ENCODE measurements at regions not wholly inside any gene's neighbourhood (a gene's known extent, or its start where the extent isn't known, plus 50 kb on each side); places are given as distances from the start of the nearest gene placed in this dataset.
"Not testable (repeated sequence)": the region's sequence is repeated elsewhere in the genome, so short reads cannot be mapped to it uniquely, and the experiment has no call there.

DNA sequence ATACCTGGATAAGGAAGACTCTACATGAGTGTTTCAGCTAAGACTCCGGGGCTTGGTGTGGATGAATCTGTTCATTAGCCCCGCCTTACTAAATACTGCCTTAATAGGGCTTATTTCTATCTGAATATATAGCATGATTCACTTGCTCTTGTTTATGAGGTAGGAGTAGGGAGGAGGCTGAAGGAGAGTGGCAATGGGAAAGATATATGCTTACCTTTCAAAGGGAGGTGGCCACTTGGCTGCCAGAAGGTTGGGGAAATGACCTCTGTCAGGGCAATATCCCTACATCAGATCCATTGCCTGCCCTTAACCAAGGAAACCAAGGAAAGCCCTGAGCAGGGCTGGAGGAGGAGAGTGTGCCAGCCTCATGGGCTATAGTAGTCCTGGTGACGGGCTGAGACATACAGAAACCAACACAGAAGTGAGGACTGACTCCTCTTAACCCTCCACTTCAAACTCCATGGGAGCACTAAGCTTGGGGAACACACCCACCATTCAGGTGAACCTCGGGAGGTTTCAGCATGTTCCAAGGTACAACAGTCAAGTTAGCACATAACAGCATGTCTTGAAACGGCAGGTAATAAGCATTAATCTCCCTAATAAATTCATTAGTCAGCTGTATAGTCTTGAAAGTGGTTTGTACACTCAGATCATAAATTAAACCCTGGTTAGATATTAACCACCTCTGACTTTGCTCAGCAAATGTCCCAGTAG, 80.1 kb downstream of the EOMES start:
- POLR2A ChIA-PET, result interaction anchor here (2.0 kb wide), 1 partner anchor 158 kb away, joined by 4 read pairs; the partner anchor contains the start of gene SLC4A7
- no peak overlapping the region for H3K27ac Mint-ChIP-seq

DNA sequence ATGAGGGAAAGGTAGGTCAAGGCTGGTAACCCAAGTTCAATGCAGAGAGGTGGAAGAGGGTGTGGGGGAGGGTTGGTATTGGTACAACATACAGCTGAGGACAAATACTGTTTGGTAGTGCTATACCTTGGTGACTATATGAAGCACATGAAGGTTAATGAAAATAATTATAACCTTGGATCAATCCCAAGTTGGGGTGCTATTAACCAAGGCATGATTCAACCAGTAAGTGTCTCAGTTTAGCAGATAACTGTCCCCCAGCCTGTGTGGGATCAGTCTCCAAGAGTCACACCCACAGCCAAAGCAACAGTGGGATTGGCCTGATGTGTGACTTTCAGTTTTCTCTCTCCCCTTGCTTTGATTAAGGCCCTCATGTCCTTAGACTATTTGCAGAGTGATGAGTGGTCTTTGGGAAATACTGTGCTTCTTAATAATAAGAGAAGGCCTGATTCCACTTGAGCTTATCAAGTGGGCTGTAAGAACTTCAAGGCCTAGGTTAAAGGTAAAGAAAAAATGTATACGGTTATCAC, 80.8 kb downstream of the EOMES start:
- Mint-ChIP-seq H3K9me3 (peaks cover 0 to 1% (median 0%) of the 10 kb centered on the region in 9 donors), H3K27ac (peak overlapping the region in 1 of 10 donors; percentile 43), H3K4me3 (no peak overlapping the region), H3K4me1 (peaks cover 5 to 17% (median 13%) of the 10 kb centered on the region in 4 donors), H3K36me3 (no peaks in the 10 kb centered on the region), H3K27me3 (peaks cover 0 to 2% (median 0%) of the 10 kb centered on the region in 5 donors)
- DNase-seq, result no peak
- POLR2A ChIA-PET, result interaction anchor here (2.0 kb wide), 1 partner anchor 157 kb away, joined by 4 read pairs; the partner anchor contains the start of gene SLC4A7
- no peak for ATAC-seq

More for the DNA sequence above, 80.1 kb downstream of the EOMES start:
- ATAC-seq, result no peak
- Mint-ChIP-seq H3K36me3 (no peaks in the 10 kb centered on the region), H3K4me3 (no peak overlapping the region), H3K27me3 (peaks cover 0 to 9% (median 0%) of the 10 kb centered on the region in 5 donors), H3K4me1 (peaks cover 5 to 17% (median 13%) of the 10 kb centered on the region in 4 donors), H3K9me3 (peaks cover 0 to 1% (median 0%) of the 10 kb centered on the region in 9 donors)
- no peak for DNase-seq

- Mint-ChIP-seq H3K27ac (peak overlapping the region; percentile 25 to 97 (median 91)), H3K36me3 (no peaks in the 10 kb centered on the region), H3K9me3 (peaks cover 0 to 1% (median 0%) of the 10 kb centered on the region in 9 donors), H3K27me3 (no peaks in the 10 kb centered on the region), H3K4me3 (peak overlapping the region; percentile 6 to 74 (median 63)), H3K4me1 (peaks cover 5 to 17% (median 14%) of the 10 kb centered on the region in 4 donors)
- ATAC-seq (peak; percentile 98 to 99), DNase-seq (peak in 5 of 10 donors; percentile 18 to 61 (median 43))
- POLR2A ChIA-PET, result interaction anchor here (1.3 kb wide), 1 partner anchor 155 kb away, joined by 5 read pairs; the partner anchor contains the start of gene SLC4A7
Measured at GRCh38 chr3:27639271-27639670, 82.9 kb downstream of the EOMES start.

DNA sequence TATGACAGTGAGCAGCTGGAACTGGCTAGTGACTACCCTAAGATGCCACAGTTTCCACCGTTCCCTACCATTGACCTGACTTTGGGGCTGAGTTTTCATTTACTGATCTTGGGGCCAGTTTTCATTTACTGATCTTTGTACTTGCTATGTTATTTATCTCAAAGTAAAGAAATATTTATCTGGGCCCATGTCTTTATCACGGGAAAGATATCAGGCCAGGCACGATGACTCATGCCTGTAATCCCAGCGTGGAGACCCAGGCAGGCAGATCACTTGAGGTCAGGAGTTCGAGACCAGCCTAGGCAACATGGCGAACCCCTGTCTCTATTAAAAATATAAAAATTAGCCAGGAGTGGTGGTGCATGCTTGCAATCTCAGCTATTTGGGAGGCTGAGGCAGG, 83.5 kb downstream of the EOMES start:
- H3K4me1 Mint-ChIP-seq, result peaks cover 5 to 20% (median 17%) of the 10 kb centered on the region in 4 donors
- H3K27me3 Mint-ChIP-seq, result no peaks in the 10 kb centered on the region
- no peaks in the 10 kb centered on the region for H3K36me3 Mint-ChIP-seq
- H3K9me3 Mint-ChIP-seq, result peaks cover 0 to 1% (median 0%) of the 10 kb centered on the region in 9 donors
- POLR2A ChIA-PET, result no interaction called here
- peak overlapping the region in 4 of 10 donors; percentile 60 to 93 (median 90) for H3K27ac Mint-ChIP-seq
- no peak for DNase-seq
- H3K4me3 Mint-ChIP-seq, result peak overlapping the region in 3 of 10 donors; percentile 22 to 53 (median 33)
- ATAC-seq, result no peak

- POLR2A ChIA-PET, result interaction anchor here (1.0 kb wide), 1 partner anchor 11 kb away, joined by 3 read pairs; no protein-coding TSS in a partner anchor
- Mint-ChIP-seq H3K4me1 (peaks cover 11 to 28% (median 25%) of the 10 kb centered on the region in 4 donors), H3K36me3 (no peaks in the 10 kb centered on the region), H3K9me3 (peaks cover 0 to 1% (median 0%) of the 10 kb centered on the region in 9 donors), H3K4me3 (no peak overlapping the region), H3K27ac (peak overlapping the region in 2 of 10 donors; percentile 37 to 93), H3K27me3 (no peaks in the 10 kb centered on the region)
- no peak for DNase-seq
- ATAC-seq, result no peak
Measured at GRCh38 chr3:27637346-27637995, 84.7 kb downstream of the EOMES start.

DNA sequence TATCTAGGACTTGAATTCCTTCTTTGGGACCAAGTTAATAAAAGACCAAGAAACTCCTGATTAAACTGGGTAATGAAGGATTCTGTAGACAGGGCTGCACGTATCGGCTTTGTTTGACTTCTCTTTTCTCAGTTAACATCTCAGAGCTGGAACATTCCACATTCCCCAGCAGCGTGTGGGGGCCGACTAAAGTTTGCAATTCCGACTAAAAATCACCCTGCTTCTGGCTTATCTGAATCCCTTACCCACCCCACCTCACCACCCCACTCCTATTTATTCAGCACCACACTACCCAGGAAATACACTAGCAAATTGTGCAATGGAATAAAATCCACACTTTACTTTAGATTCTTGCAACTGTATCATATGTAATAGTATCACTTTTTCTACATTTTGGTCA, 87.1 kb downstream of the EOMES start:
- H3K27me3 Mint-ChIP-seq, DNase-seq, H3K4me3 Mint-ChIP-seq, ATAC-seq, POLR2A ChIA-PET, H3K36me3 Mint-ChIP-seq, H3K9me3 Mint-ChIP-seq: not testable (repeated sequence)
- Mint-ChIP-seq H3K27ac (peak overlapping the region in 1 of 10 donors; percentile 10), H3K4me1 (peaks cover 14 to 32% (median 23%) of the 10 kb centered on the region in 4 donors)

DNA sequence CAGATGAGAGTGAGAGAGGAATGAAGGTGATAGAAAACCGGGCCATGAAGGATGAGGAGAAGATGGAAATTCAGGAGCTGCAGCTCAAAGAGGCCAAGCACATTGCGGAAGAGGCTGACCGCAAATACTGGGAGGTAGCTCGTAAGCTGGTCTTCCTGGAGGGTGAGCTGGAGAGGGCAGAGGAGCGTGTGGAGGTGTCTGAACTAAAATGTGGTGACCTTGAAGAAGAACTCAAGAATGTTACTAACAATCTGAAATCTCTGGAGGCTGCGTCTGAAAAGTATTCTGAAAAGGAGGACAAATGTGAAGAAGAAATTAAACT, 88.9 kb downstream of the EOMES start:
- POLR2A ChIA-PET, result interaction anchor here (0.7 to 1.1 kb wide), 2 partner anchors 149 to 716 kb away, joined by 3 read pairs; partner anchors contain the start of genes AZI2, SLC4A7 and ZCWPW2
- H3K27me3 Mint-ChIP-seq, result no peaks in the 10 kb centered on the region
- no peaks in the 10 kb centered on the region for H3K36me3 Mint-ChIP-seq
- H3K9me3 Mint-ChIP-seq, result no peaks in the 10 kb centered on the region
- H3K27ac Mint-ChIP-seq, result peak overlapping the region; percentile 90 to 98 (median 94)
- ATAC-seq (peak; percentile 49 to 56), DNase-seq (peak in 1 of 10 donors; percentile 13)
- peak overlapping the region; percentile 89 to 98 (median 96) for H3K4me3 Mint-ChIP-seq
- H3K4me1 Mint-ChIP-seq, result peaks cover 9 to 33% (median 17%) of the 10 kb centered on the region in 4 donors

- DNase-seq (peak in 9 of 10 donors; percentile 1 to 56 (median 37)), ATAC-seq (peak; percentile 85 to 91)
- Mint-ChIP-seq H3K27ac (peak overlapping the region; percentile 91 to 98 (median 94)), H3K4me3 (peak overlapping the region; percentile 89 to 98 (median 96)), H3K9me3 (no peaks in the 10 kb centered on the region), H3K27me3 (no peaks in the 10 kb centered on the region), H3K4me1 (peaks cover 10 to 36% (median 21%) of the 10 kb centered on the region in 4 donors), H3K36me3 (no peaks in the 10 kb centered on the region)
- POLR2A ChIA-PET, result interaction anchor here (0.6 to 1.1 kb wide), 3 partner anchors 148 to 716 kb away, joined by 3 to 5 read pairs (median 3); partner anchors contain the start of genes AZI2, SLC4A7 and ZCWPW2
Measured at GRCh38 chr3:27632431-27633223, 89.5 kb downstream of the EOMES start.

DNA sequence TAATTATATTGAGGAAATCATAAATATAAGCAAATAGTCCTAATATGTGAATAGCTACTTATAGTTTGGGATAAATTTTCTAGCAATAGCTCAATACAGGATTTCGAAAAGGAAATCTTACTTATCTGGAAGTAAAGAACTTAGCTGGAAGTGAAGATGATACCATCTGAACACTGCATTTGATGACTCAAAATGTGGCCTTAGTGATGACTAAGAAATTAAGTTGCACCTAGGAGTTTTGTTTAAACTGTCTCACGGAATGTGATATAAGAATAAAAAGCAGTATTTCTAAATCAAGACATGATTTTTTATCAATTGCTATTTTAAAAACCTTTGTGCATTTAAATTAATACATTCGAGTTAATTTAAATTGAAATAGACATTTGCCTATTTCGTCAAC, 91.2 kb downstream of the EOMES start:
- POLR2A ChIA-PET, result no interaction called here
- H3K4me3 Mint-ChIP-seq, result peak overlapping the region in 4 of 10 donors; percentile 1 to 75 (median 24)
- no peak for DNase-seq
- ATAC-seq, result no peak
- H3K4me1 Mint-ChIP-seq, result peaks cover 11 to 48% (median 22%) of the 10 kb centered on the region in 4 donors
- H3K9me3 Mint-ChIP-seq, result no peaks in the 10 kb centered on the region
- H3K27ac Mint-ChIP-seq, result peak overlapping the region in 2 of 10 donors; percentile 55 to 63
- no peaks in the 10 kb centered on the region for H3K36me3 Mint-ChIP-seq
- H3K27me3 Mint-ChIP-seq, result no peaks in the 10 kb centered on the region

DNA sequence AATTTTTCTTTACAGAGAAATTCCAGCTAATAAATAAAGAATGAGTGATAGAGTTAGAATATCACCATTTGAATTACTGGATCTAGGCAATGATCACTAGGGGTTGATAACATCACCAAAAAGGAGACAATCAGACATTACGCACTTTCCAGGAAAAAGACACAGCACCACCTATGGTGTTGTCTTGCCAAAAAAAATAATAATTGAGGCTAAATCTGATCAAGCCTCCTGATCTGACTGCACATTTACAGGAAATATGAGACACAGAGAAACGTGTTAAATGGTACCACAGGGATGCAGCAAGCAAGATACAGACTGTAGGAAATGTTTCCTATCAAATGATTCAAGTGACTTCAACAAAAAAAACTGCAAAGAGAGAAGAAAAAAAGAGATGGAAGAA, 92.8 kb downstream of the EOMES start:
- no peak overlapping the region for H3K4me3 Mint-ChIP-seq
- DNase-seq (no peak), ATAC-seq (no peak)
- H3K4me1 Mint-ChIP-seq, result peaks cover 14 to 56% (median 28%) of the 10 kb centered on the region in 4 donors
- no peaks in the 10 kb centered on the region for H3K36me3 Mint-ChIP-seq
- no peaks in the 10 kb centered on the region for H3K9me3 Mint-ChIP-seq
- POLR2A ChIA-PET, result interaction anchor here (0.7 kb wide), 1 partner anchor 22 kb away, joined by 3 read pairs; no protein-coding TSS in a partner anchor
- H3K27ac Mint-ChIP-seq, result peak overlapping the region in 2 of 10 donors; percentile 12 to 29
- no peaks in the 10 kb centered on the region for H3K27me3 Mint-ChIP-seq

- POLR2A ChIA-PET, result no interaction called here
- DNase-seq, result no peak
- Mint-ChIP-seq H3K27me3 (no peaks in the 10 kb centered on the region), H3K27ac (peak overlapping the region in 2 of 10 donors; percentile 12 to 57), H3K36me3 (no peaks in the 10 kb centered on the region), H3K4me3 (no peak overlapping the region), H3K9me3 (no peaks in the 10 kb centered on the region), H3K4me1 (peaks cover 11 to 53% (median 22%) of the 10 kb centered on the region in 4 donors)
- ATAC-seq, result no peak
Measured at GRCh38 chr3:27628026-27628750, 93.9 kb downstream of the EOMES start.
